Ovary (tissue), 7 donors: ENCODE measurements at regions not wholly inside any gene's neighbourhood (a gene's known extent, or its start where the extent isn't known, plus 50 kb on each side); places are given as distances from the start of the nearest gene placed in this dataset.

Experiments used
- DNase-seq, 5 donors: peaks; one replicate each; pipeline ENCODE4 v3.0.0-alpha.2; 2019 to 2020
- H3K27ac ChIP-seq, 2 donors: fragments of 200-600 bp; one replicate each; pipeline versions ENCODE4 v1.5.1 to v1.8.0; 2019 to 2022
- H3K27me3 ChIP-seq: fragments of 200-600 bp; one replicate; pipeline ENCODE4 v1.8.0; 2022
- H3K36me3 ChIP-seq: fragments of 200-600 bp; sonication (generic); one replicate; pipeline ENCODE4 v1.5.1; 2019
- H3K4me1 ChIP-seq: one replicate; pipeline ENCODE4 v1.8.1; 2013; ENCODE audit warnings: mild to moderate bottlenecking, moderate library complexity; ENCODE audit not compliant: insufficient read depth
- H3K4me3 ChIP-seq: fragments of 200-600 bp; sonication (generic); one replicate; pipeline ENCODE4 v1.5.1; 2017
- H3K9me3 ChIP-seq, 2 donors: fragments of 200-600 bp in 1 of 2; sonication (generic) in 1 of 2; one replicate each; pipeline versions ENCODE4 v1.5.1 to v1.8.1; 2013 to 2019; ENCODE audit warnings: mild to moderate bottlenecking in 1 of 2, moderate library complexity in 1 of 2
- EP300 ChIP-seq: sonication (generic); formaldehyde crosslinking; IDR thresholded peaks from one replicate; pipeline ENCODE4 v1.6.1; 2017; ENCODE audit warnings: antibody characterized with exemption
- POLR2A ChIP-seq: fragments of 450-650 bp; IDR thresholded peaks from one replicate; pipeline ENCODE4 v1.6.1; 2017; ENCODE audit warnings: antibody characterized with exemption, mild to moderate bottlenecking, moderate library complexity
- WGBS, 3 donors: extraction: QIAGEN DNeasy Blood & Tissue Kit in 1 of 3; methylation state at CpG; one replicate each; pipeline versions ENCODE4 v1.1.5 to v1.1.7; 2013 to 2017; 5-methylcytosine and 5-hydroxymethylcytosine counted together
- intact Hi-C, 4 donors: fragments of 100-400 bp; cut with DNase I; formaldehyde crosslinking; loops; one replicate each; pipeline versions ENCODE4 v1.11.0 to v1.15.1; 2022 to 2023
- TF ChIP-seq, protein P1 (sequence below), 3 donors: fragments of 450-650 bp in 2 of 3; fragments of 200-600 bp in 1 of 3; IDR thresholded peaks; one replicate each; pipeline versions ENCODE4 v1.5.1 to v1.8.0; 2016 to 2022; ENCODE audit warnings: antibody characterized with exemption in 3 of 3, mild to moderate bottlenecking in 1 of 3
- donor health status: DM: no; HTN: no; CAD: no; lungs with moderate emphysema.
- donor health status: DM: no; HTN: no; CAD: no.
- donor health status: Bipolar disorder and iron deficiency.
- donor health status: DM: no; HTN: no; CAD: no.
- donor health status: DM: yes; HTN: yes; CAD: no.

DNA sequence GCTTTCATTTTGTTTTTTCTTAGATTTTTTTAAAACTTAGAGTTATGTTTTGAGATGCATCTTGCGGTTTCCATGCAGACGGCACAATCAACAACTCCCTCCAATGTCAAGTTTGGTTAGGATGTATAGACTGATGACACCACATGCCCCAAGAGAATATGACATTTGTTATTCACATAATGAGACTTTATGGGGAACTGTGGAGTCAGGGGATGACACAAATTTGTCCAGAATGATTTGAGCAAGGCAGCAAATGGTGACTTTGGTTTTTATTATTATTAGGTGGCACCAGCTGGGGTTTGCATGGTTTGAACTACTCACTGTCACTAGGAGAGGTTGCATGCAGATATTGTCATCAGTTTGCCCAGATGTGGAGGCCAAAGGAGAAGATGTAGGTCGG, 461.8 kb upstream of the PRKX start:
- TF ChIP-seq EP300 (no peak), POLR2A (no peak)
- TF ChIP-seq, protein P1, sequence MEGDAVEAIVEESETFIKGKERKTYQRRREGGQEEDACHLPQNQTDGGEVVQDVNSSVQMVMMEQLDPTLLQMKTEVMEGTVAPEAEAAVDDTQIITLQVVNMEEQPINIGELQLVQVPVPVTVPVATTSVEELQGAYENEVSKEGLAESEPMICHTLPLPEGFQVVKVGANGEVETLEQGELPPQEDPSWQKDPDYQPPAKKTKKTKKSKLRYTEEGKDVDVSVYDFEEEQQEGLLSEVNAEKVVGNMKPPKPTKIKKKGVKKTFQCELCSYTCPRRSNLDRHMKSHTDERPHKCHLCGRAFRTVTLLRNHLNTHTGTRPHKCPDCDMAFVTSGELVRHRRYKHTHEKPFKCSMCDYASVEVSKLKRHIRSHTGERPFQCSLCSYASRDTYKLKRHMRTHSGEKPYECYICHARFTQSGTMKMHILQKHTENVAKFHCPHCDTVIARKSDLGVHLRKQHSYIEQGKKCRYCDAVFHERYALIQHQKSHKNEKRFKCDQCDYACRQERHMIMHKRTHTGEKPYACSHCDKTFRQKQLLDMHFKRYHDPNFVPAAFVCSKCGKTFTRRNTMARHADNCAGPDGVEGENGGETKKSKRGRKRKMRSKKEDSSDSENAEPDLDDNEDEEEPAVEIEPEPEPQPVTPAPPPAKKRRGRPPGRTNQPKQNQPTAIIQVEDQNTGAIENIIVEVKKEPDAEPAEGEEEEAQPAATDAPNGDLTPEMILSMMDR (IDR thresholded peaks at IDR 0.05): no peak
- no peaks in the 10 kb centered on the region for H3K4me1 ChIP-seq
- H3K9me3 ChIP-seq: no peaks in the 10 kb centered on the region
- no peaks in the 10 kb centered on the region for H3K27me3 ChIP-seq
- WGBS, 3 donors: 70 to 92% (median 82%) methylated on average over 3 of the region's 3 CpGs
- no peaks in the 10 kb centered on the region for H3K36me3 ChIP-seq
- intact Hi-C loops: no loop called here
- H3K27ac ChIP-seq: no peak overlapping the region
- DNase-seq: no peak
- H3K4me3 ChIP-seq: no peak overlapping the region

DNA sequence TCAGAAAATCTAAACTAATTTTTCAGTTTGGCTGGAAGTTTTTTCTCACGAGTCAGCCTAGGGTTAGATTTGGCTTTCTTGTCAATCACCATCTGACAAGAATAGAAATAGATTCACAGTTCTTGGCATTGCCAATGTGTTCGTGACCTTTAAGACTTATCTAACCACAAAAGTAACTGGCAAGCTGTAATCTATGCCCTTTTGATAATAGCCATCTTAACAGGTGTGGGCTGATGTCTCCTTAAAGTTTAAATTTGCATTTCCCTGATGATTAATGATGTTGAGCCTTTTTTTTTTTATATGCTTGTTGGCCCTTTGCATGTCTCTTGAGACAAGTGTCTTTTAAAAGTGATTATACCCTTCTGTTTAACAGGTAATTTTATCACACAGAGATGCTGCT, 460.3 kb upstream of the PRKX start:
- Histone ChIP-seq H3K4me1 (no peaks in the 10 kb centered on the region), H3K4me3 (no peak overlapping the region), H3K27ac (no peak overlapping the region), H3K36me3 (no peaks in the 10 kb centered on the region), H3K9me3 (no peaks in the 10 kb centered on the region), H3K27me3 (no peaks in the 10 kb centered on the region)
- no peak for DNase-seq
- 55 to 71% (median 57%) methylated on average over 2 of the region's 2 CpGs for WGBS, 3 donors
- TF ChIP-seq EP300: no peak
- intact Hi-C loops: no loop called here

DNA sequence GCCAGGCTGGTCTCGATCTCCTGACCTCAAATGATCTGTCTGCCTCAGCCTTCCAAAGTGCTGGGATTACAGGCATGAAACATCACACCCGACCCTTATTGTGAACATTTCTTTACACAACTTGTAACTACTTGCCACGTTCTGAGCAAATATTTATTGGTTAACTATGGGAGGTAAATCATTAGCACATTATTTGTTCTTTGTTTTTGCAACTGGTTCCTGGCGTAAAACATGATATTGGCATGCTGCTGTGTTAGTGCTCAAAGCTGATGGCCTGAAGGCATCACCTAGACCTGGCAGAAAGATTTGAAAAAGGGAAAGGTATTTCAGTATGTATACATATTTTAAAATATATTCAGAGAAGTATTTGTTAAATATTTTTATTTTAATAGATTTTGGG, 438.3 kb upstream of the PRKX start:
- Histone ChIP-seq H3K27me3 (no peaks in the 10 kb centered on the region), H3K4me1 (no peaks in the 10 kb centered on the region), H3K9me3 (no peaks in the 10 kb centered on the region), H3K27ac (no peak overlapping the region), H3K4me3 (no peak overlapping the region), H3K36me3 (no peaks in the 10 kb centered on the region)
- TF ChIP-seq POLR2A (no peak), EP300 (no peak)
- intact Hi-C loops: no loop called here
- DNase-seq: no peak
- 58 to 61% (median 61%) methylated on average over 4 of the region's 4 CpGs for WGBS, 3 donors

DNA sequence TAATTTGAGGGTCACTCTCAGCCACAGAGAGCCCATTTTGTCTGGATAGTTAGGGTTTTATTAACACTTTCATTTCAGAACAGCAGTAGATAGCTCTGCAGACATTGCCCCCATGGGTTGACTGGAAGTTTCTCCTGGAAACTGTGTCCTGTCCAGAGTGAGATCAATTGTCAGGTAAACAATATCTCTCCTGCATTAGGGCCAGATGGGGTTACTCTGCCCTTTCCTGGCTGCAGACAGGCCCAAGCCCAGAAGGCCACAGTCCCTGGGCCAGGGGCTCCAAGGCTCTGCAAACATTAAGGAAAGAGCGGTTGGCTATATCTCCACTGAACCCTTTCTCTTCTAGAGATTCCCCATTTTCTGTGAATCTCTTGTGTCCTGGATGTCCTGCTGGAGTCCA, 436.8 kb upstream of the PRKX start:
- Histone ChIP-seq H3K9me3 (no peaks in the 10 kb centered on the region), H3K36me3 (no peaks in the 10 kb centered on the region), H3K4me1 (no peaks in the 10 kb centered on the region), H3K27ac (no peak overlapping the region), H3K4me3 (no peak overlapping the region), H3K27me3 (no peaks in the 10 kb centered on the region)
- intact Hi-C loops: no loop called here
- DNase-seq: no peak
- TF ChIP-seq, protein P1 (IDR thresholded peaks at IDR 0.05): no peak
- no peak for TF ChIP-seq POLR2A
- no peak for TF ChIP-seq EP300
- 91 to 96% (median 95%) methylated on average over 1 of the region's 1 CpG for WGBS, 3 donors

DNA sequence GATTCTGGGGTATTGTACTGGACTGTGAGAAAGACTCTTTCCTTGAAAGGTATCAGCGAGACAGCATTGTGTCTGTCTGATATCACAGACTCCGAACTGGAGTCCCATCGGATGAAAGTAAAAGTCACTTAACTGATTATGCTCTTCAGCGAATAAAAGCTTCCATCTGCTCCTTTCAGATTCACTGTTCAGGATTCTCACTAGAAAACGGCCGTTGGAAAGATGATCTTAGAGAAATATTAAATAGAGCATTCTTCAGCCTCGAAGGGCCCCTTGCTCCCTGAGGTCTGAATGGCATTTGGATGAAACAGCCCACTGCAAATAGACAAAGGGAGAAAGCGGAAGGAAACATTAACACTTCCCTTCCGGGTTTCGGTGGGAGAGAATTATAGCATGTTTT, 416.2 kb upstream of the PRKX start:
- Histone ChIP-seq H3K4me1 (no peaks in the 10 kb centered on the region), H3K27me3 (no peaks in the 10 kb centered on the region), H3K4me3 (no peak overlapping the region), H3K27ac (no peak overlapping the region), H3K36me3 (no peaks in the 10 kb centered on the region), H3K9me3 (no peaks in the 10 kb centered on the region)
- intact Hi-C loops: no loop called here
- DNase-seq: no peak
- TF ChIP-seq POLR2A (no peak), EP300 (no peak)
- TF ChIP-seq, protein P1 (IDR thresholded peaks at IDR 0.05): no peak
- 11 to 21% (median 19%) methylated on average over 10 of the region's 10 CpGs for WGBS, 3 donors
